IMR-90 (cell line): ENCODE measurements at regions not wholly inside any gene's neighbourhood (a gene's known extent, or its start where the extent isn't known, plus 50 kb on each side); places are given as distances from the start of the nearest gene placed in this dataset.

ENCODE experiments used
- ATAC-seq: fragments of 200-7000 bp; cut with Tn5 transposase; 2 replicates; pipeline ENCODE4 v1.9.1; 2020; ENCODE audit warnings: low read depth, mild to moderate bottlenecking, moderate library complexity
- BruUV-seq: library from RNA; stranded (reverse); fragments of 400-500 nt; replicated peaks from 2 replicates; lab custom pipeline; 2021; lab: Mats Ljungman, UMichigan
- CTCF ChIA-PET: fragments of 300-600 bp; formaldehyde crosslinking; extraction: SDS; loops from one replicate; lab custom pipeline; 2021; ENCODE audit warnings: antibody characterized with exemption; lab: Yijun Ruan, JAX
- POLR2A ChIA-PET: fragments of 300-600 bp; sonication (Branson Sonifier 250); formaldehyde crosslinking; loops from one replicate; lab custom pipeline; 2022; ENCODE audit warnings: antibody characterized with exemption; ENCODE audit not compliant: unreplicated experiment; lab: Charles Lee
- DNase-seq: peaks from one replicate; pipeline ENCODE4 v3.0.0; 2013
- H2AFZ ChIP-seq: replicated peaks from 2 replicates; pipeline ENCODE3; 2013; ENCODE audit warnings: low read length, mild to moderate bottlenecking; ENCODE audit not compliant: poor library complexity
- H2AK5ac ChIP-seq: 2 replicates; pipeline ENCODE4 v1.6.1; 2013; ENCODE audit warnings: low read depth, low read length, inconsistent platforms
- H2AK9ac ChIP-seq: replicated peaks from 2 replicates; pipeline ENCODE3; 2013; ENCODE audit warnings: mild to moderate bottlenecking, low read depth, low read length, moderate library complexity; ENCODE audit not compliant: poor library complexity
- H2BK120ac ChIP-seq: 2 replicates; pipeline ENCODE4 v1.6.1; 2013; ENCODE audit warnings: low read depth, low read length, inconsistent platforms
- H2BK15ac ChIP-seq: 3 replicates; pipeline ENCODE4 v1.6.1; 2013; ENCODE audit warnings: low read depth, low read length, inconsistent platforms
- H2BK20ac ChIP-seq: 2 replicates; pipeline ENCODE4 v1.6.1; 2013; ENCODE audit warnings: low read depth, mild to moderate bottlenecking, inconsistent platforms, low read length, moderate library complexity
- H2BK5ac ChIP-seq: 2 replicates; pipeline ENCODE4 v1.6.1; 2013; ENCODE audit warnings: mild to moderate bottlenecking, low read depth, low read length, inconsistent platforms; ENCODE audit not compliant: poor library complexity, severe bottlenecking
- H3K14ac ChIP-seq: replicated peaks from 2 replicates; pipeline ENCODE4 v1.6.1; 2013; ENCODE audit warnings: low read depth, low read length, inconsistent platforms
- H3K18ac ChIP-seq: 2 replicates; pipeline ENCODE4 v1.6.1; 2013; ENCODE audit warnings: low read depth, low read length, control low read depth
- H3K23ac ChIP-seq: 2 replicates; pipeline ENCODE4 v1.6.1; 2013; ENCODE audit warnings: low read depth, low read length, inconsistent platforms
- H3K27ac ChIP-seq: 2 replicates; pipeline ENCODE4 v1.5.1; 2013; ENCODE audit warnings: mild to moderate bottlenecking, control low read depth, low read length; ENCODE audit not compliant: insufficient read depth
- H3K27me3 ChIP-seq: 2 replicates; pipeline ENCODE4 v1.6.1; 2013; ENCODE audit warnings: low read length; ENCODE audit not compliant: control insufficient read depth, insufficient read depth
- H3K36me3 ChIP-seq: 2 replicates; pipeline ENCODE4 v1.6.1; 2013; ENCODE audit warnings: low read length, mixed read lengths; ENCODE audit not compliant: control insufficient read depth, insufficient read depth
- H3K4ac ChIP-seq: 2 replicates; pipeline ENCODE4 v1.6.1; 2013; ENCODE audit warnings: low read depth, low read length, inconsistent platforms
- H3K4me1 ChIP-seq: 2 replicates; pipeline ENCODE4 v1.6.1; 2013; ENCODE audit warnings: low read length, mixed read lengths; ENCODE audit not compliant: control insufficient read depth, insufficient read depth
- H3K4me2 ChIP-seq: 2 replicates; pipeline ENCODE4 v1.6.1; 2013; ENCODE audit warnings: low read depth, mild to moderate bottlenecking, control low read depth, low read length, moderate library complexity
- H3K4me3 ChIP-seq: 2 replicates; pipeline ENCODE4 v1.5.1; 2013; ENCODE audit warnings: low read depth, mild to moderate bottlenecking, control low read depth, low read length, moderate library complexity; ENCODE audit not compliant: insufficient read depth
- H3K56ac ChIP-seq: 2 replicates; pipeline ENCODE4 v1.6.1; 2013; ENCODE audit warnings: low read length, inconsistent platforms; ENCODE audit not compliant: insufficient read depth; ENCODE audit errors: extremely low read depth
- H3K79me1 ChIP-seq, 2 experiments: 2 replicates each; pipeline ENCODE4 v1.6.1; 2013; ENCODE audit warnings: low read length in 2 of 2, inconsistent platforms in 1 of 2, low read depth in 1 of 2
- H3K9ac ChIP-seq: 2 replicates; pipeline ENCODE4 v1.6.1; 2013; ENCODE audit warnings: low read depth, low read length, control low read depth
- H3K9me1 ChIP-seq: 2 replicates; pipeline ENCODE4 v1.6.1; 2013; ENCODE audit warnings: low read length, inconsistent platforms; ENCODE audit not compliant: insufficient read depth
- H3K9me3 ChIP-seq: 2 replicates; pipeline ENCODE4 v1.6.1; 2013; ENCODE audit warnings: low read length; ENCODE audit not compliant: control insufficient read depth, insufficient read depth
- H4K20me1 ChIP-seq: 2 replicates; pipeline ENCODE4 v1.6.1; 2013; ENCODE audit warnings: low read length, inconsistent platforms; ENCODE audit not compliant: insufficient read depth
- H4K5ac ChIP-seq: 2 replicates; pipeline ENCODE4 v1.6.1; 2013; ENCODE audit warnings: mild to moderate bottlenecking, low read depth, low read length, control low read depth
- H4K8ac ChIP-seq, 2 experiments: 2 replicates each; pipeline ENCODE4 v1.6.1; 2013; ENCODE audit warnings: low read depth in 2 of 2, low read length in 2 of 2, control low read depth in 1 of 2, inconsistent platforms in 1 of 2
- H4K91ac ChIP-seq: 2 replicates; pipeline ENCODE4 v1.6.1; 2013; ENCODE audit warnings: low read depth, low read length, inconsistent platforms; ENCODE audit not compliant: insufficient read depth
- BHLHE40 ChIP-seq: fragments of 150-350 bp; IDR thresholded peaks from 2 replicates; pipeline ENCODE4 v1.6.1; 2016; ENCODE audit warnings: mild to moderate bottlenecking, low read depth, low read length
- CHD1 ChIP-seq: IDR thresholded peaks from 2 replicates; pipeline ENCODE4 v1.6.1; 2012; ENCODE audit warnings: low read depth, low read length, improper control_type of control experiment
- CTCF ChIP-seq: conservative IDR thresholded peaks from 2 replicates; pipeline ENCODE4 v1.5.1; 2012; ENCODE audit warnings: mild to moderate bottlenecking, low read depth, low read length, improper control_type of control experiment
- ELK1 ChIP-seq: fragments of 150-350 bp; IDR thresholded peaks from 2 replicates; pipeline ENCODE4 v1.6.1; 2016; ENCODE audit warnings: low read depth, mild to moderate bottlenecking, low read length, moderate library complexity, borderline replicate concordance
- FOS ChIP-seq: fragments of 150-350 bp; IDR thresholded peaks from 2 replicates; pipeline ENCODE4 v1.6.1; 2016; ENCODE audit warnings: low read depth, low read length
- MAFK ChIP-seq: IDR thresholded peaks from 2 replicates; pipeline ENCODE4 v1.6.1; 2012; ENCODE audit warnings: low read depth, low read length, improper control_type of control experiment
- MAZ ChIP-seq: IDR thresholded peaks from 2 replicates; pipeline ENCODE4 v1.6.1; 2012; ENCODE audit warnings: low read depth, mild to moderate bottlenecking, low read length, improper control_type of control experiment, moderate library complexity, borderline replicate concordance
- MXI1 ChIP-seq: IDR thresholded peaks from 2 replicates; pipeline ENCODE4 v1.6.1; 2012; ENCODE audit warnings: low read depth, mild to moderate bottlenecking, low read length, moderate library complexity, borderline replicate concordance
- POLR2A ChIP-seq: IDR thresholded peaks from 2 replicates; pipeline ENCODE4 v1.6.1; 2012; ENCODE audit warnings: mild to moderate bottlenecking, low read depth, low read length
- RAD21 ChIP-seq: IDR thresholded peaks from 2 replicates; pipeline ENCODE4 v1.6.1; 2012; ENCODE audit warnings: low read length, improper control_type of control experiment
- RFX5 ChIP-seq: IDR thresholded peaks from 2 replicates; pipeline ENCODE4 v1.8.0; 2012; ENCODE audit warnings: low read depth, mild to moderate bottlenecking, low read length, moderate library complexity
- SMC3 ChIP-seq: fragments of 150-350 bp; IDR thresholded peaks from 2 replicates; pipeline ENCODE4 v1.6.1; 2016; ENCODE audit warnings: low read depth, mild to moderate bottlenecking, antibody characterized with exemption, low read length, moderate library complexity
- USF2 ChIP-seq: fragments of 150-350 bp; IDR thresholded peaks from 2 replicates; pipeline ENCODE4 v1.6.1; 2017; ENCODE audit warnings: mild to moderate bottlenecking, antibody characterized with exemption, low read length, low read depth
- WGBS, 2 experiments: methylation state at CpG; one replicate each; pipeline versions ENCODE4 v1.1.5 to v1.1.7; 2013; ENCODE audit warnings: missing lambda C conversion rate in 2 of 2; ENCODE audit not compliant: insufficient read length in 1 of 2; ENCODE audit errors: extremely low coverage in 2 of 2; 5-methylcytosine and 5-hydroxymethylcytosine counted together
- dilution Hi-C: fragments of 300-500 bp; cut with HindIII; formaldehyde crosslinking; loops from one replicate; pipeline ENCODE4 v1.14.3; 2018; ENCODE audit warnings: low sequenced_read_pairs; ENCODE audit not compliant: unreplicated experiment
- in situ Hi-C: fragments of 300-500 bp; cut with MboI; formaldehyde crosslinking; loops from 3 replicates; pipeline ENCODE4 v1.14.3; 2019; ENCODE audit warnings: low sequenced_read_pairs, inconsistent platforms, mixed read lengths
- intact Hi-C: fragments of 100-400 bp; cut with micrococcal nuclease; formaldehyde crosslinking; loops from 2 replicates; pipeline ENCODE4 v1.10.0; 2022

DNA sequence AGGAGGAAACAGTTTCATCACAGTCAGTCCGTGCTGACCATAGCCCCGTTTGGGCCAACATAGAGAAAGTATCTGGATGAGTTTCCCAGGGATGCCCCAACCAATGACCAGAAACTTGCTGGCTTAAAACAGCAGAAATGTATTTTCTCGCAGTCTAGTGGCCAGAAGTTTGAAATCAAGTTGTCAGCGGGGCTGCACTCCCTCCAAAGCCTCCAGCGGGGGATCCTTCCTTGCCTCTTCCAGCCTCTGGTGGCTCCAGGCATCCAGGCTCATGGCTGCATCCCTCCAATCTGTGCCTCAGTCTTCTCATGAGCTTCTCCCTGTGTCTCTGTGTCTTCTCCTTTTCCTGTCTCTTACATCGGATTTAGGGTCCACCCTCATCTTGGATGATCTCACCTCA is 89.6 kb upstream of the CTBP2 start:
- CTCF ChIA-PET: interaction anchor here (0.6 kb wide), 1 partner anchor 32 kb away, joined by 3 read pairs; no protein-coding TSS in a partner anchor

More for the DNA sequence above, 89.6 kb upstream of the CTBP2 start:
- Histone ChIP-seq H3K14ac (no peak overlapping the region), H4K20me1 (no peaks in the 10 kb centered on the region), H4K5ac (no peak overlapping the region), H3K56ac (no peak overlapping the region), H2BK20ac (no peak overlapping the region), H3K27me3 (peaks cover 7% of the 10 kb centered on the region), H3K4me3 (no peak overlapping the region), H2AFZ (no peak overlapping the region), H3K27ac (no peak overlapping the region), H3K4ac (no peak overlapping the region), H3K4me2 (no peak overlapping the region), H2BK15ac (no peak overlapping the region), H2AK9ac (no peak overlapping the region), H3K23ac (no peak overlapping the region), H2AK5ac (no peak overlapping the region), H3K9me3 (no peaks in the 10 kb centered on the region), H2BK5ac (no peak overlapping the region), H4K8ac (no peak overlapping the region), H3K18ac (no peak overlapping the region), H3K36me3 (no peaks in the 10 kb centered on the region), H3K79me1 (no peaks in the 10 kb centered on the region), H3K9ac (no peak overlapping the region), H3K9me1 (no peaks in the 10 kb centered on the region), H4K91ac (no peak overlapping the region), H2BK120ac (no peak overlapping the region), H3K4me1 (no peaks in the 10 kb centered on the region)
- no peak for ATAC-seq
- intact Hi-C loops: no loop called here
- DNase-seq: no peak
- in situ Hi-C loops: no loop called here
- dilution Hi-C loops: no loop called here
- 70% methylated on average over 3 of the region's 6 CpGs; no CpG with 5 or more reads in 1 of the 2 experiments for WGBS, 2 experiments
- TF ChIP-seq MAFK (no peak), RFX5 (no peak), POLR2A (no peak), CHD1 (no peak), MXI1 (no peak), BHLHE40 (no peak), ELK1 (no peak), MAZ (no peak), USF2 (no peak), CTCF (no peak), RAD21 (no peak), SMC3 (no peak), FOS (no peak)
- no TSS peak for BruUV-seq
- POLR2A ChIA-PET: no interaction called here
